ENCODE measurements at regions not wholly inside any gene's neighbourhood (a gene's known extent, or its start where the extent isn't known, plus 50 kb on each side); places are given as distances from the start of the nearest gene placed in this dataset.

DNA sequence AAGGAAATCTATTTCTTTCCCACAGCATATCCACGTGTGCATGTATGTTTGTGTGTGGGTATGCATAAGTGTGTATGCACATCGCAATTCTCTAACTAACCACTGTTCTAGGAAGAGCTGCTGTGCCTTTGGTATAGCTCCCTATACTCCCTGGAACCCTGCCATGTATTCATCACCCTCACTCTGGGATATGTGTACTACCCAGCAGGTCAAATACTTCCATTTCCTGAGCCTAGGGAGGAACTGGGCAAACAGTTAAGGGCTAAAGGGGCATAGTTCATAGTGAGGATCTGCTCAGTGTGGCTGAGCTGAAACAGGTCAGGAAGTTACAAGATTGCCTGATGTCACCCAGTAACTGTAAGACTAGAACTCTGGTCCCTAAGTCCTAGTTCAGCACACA is 260.4 kb downstream of the RPLP1 start:
- no peak for TF ChIP-seq GATA3 (IDR thresholded peaks at IDR 0.05; ENCODE audit: borderline replicate concordance)
- TF ChIP-seq, protein P1, sequence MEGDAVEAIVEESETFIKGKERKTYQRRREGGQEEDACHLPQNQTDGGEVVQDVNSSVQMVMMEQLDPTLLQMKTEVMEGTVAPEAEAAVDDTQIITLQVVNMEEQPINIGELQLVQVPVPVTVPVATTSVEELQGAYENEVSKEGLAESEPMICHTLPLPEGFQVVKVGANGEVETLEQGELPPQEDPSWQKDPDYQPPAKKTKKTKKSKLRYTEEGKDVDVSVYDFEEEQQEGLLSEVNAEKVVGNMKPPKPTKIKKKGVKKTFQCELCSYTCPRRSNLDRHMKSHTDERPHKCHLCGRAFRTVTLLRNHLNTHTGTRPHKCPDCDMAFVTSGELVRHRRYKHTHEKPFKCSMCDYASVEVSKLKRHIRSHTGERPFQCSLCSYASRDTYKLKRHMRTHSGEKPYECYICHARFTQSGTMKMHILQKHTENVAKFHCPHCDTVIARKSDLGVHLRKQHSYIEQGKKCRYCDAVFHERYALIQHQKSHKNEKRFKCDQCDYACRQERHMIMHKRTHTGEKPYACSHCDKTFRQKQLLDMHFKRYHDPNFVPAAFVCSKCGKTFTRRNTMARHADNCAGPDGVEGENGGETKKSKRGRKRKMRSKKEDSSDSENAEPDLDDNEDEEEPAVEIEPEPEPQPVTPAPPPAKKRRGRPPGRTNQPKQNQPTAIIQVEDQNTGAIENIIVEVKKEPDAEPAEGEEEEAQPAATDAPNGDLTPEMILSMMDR (IDR thresholded peaks at IDR 0.05): no peak
- TF ChIP-seq POLR2A (IDR thresholded peaks at IDR 0.05; ENCODE audit: low read length): no peak
- TF ChIP-seq, protein P2, sequence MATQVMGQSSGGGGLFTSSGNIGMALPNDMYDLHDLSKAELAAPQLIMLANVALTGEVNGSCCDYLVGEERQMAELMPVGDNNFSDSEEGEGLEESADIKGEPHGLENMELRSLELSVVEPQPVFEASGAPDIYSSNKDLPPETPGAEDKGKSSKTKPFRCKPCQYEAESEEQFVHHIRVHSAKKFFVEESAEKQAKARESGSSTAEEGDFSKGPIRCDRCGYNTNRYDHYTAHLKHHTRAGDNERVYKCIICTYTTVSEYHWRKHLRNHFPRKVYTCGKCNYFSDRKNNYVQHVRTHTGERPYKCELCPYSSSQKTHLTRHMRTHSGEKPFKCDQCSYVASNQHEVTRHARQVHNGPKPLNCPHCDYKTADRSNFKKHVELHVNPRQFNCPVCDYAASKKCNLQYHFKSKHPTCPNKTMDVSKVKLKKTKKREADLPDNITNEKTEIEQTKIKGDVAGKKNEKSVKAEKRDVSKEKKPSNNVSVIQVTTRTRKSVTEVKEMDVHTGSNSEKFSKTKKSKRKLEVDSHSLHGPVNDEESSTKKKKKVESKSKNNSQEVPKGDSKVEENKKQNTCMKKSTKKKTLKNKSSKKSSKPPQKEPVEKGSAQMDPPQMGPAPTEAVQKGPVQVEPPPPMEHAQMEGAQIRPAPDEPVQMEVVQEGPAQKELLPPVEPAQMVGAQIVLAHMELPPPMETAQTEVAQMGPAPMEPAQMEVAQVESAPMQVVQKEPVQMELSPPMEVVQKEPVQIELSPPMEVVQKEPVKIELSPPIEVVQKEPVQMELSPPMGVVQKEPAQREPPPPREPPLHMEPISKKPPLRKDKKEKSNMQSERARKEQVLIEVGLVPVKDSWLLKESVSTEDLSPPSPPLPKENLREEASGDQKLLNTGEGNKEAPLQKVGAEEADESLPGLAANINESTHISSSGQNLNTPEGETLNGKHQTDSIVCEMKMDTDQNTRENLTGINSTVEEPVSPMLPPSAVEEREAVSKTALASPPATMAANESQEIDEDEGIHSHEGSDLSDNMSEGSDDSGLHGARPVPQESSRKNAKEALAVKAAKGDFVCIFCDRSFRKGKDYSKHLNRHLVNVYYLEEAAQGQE (IDR thresholded peaks at IDR 0.05): no peak
- no peak for TF ChIP-seq NPAS2 (CRISPR knock-in tag; IDR thresholded peaks at IDR 0.05; ENCODE audit: borderline replicate concordance)
- no peak for TF ChIP-seq EP300 (IDR thresholded peaks at IDR 0.05)
- TF ChIP-seq RARB (CRISPR knock-in tag; IDR thresholded peaks at IDR 0.05): no peak
